Stimulated activated CD4-positive, alpha-beta T cell treated with anti-CD3 and anti-CD28 coated beads, Interleukin-12 subunit alpha, Interleukin-12 subunit beta, amount 100 ng/mL, for 48 hours (primary cell): ENCODE measurements at regions not wholly inside any gene's neighbourhood (a gene's known extent, or its start where the extent isn't known, plus 50 kb on each side); places are given as distances from the start of the nearest gene placed in this dataset.

Source experiments
- DNase-seq, 3 donors: peaks; one replicate each; pipeline ENCODE4 v3.0.0-alpha.2; 2020; ENCODE audit warnings: low read depth in 2 of 3, low spot score in 1 of 3

GRCh38 chr20:52785679-52786078 is 186.5 kb upstream of the TSHZ2 start:
- no peak for DNase-seq

- peak; percentile 6 to 26 (median 12) for DNase-seq
Observed at GRCh38 chr20:52783769-52784168, 188.4 kb upstream of the TSHZ2 start.

- DNase-seq, result no peak
Observed at GRCh38 chr20:52780462-52780861, 191.7 kb upstream of the TSHZ2 start.

GRCh38 chr20:52779125-52779524 is 193.0 kb upstream of the TSHZ2 start:
- DNase-seq, result no peak

- DNase-seq, result no peak
Observed at GRCh38 chr20:52777171-52777570, 195.0 kb upstream of the TSHZ2 start.

- DNase-seq, result no peak
Observed at GRCh38 chr20:52775786-52776185, 196.4 kb upstream of the TSHZ2 start.

- DNase-seq, result no peak
Observed at GRCh38 chr20:52768694-52769093, 203.5 kb upstream of the TSHZ2 start.

- DNase-seq, result no peak
Observed at GRCh38 chr20:52766645-52767435, 205.3 kb upstream of the TSHZ2 start.

GRCh38 chr20:52763321-52763853 is 208.8 kb upstream of the TSHZ2 start:
- DNase-seq, result no peak

GRCh38 chr20:52761867-52762266 is 210.3 kb upstream of the TSHZ2 start:
- no peak for DNase-seq

GRCh38 chr20:52760791-52761190 is 211.4 kb upstream of the TSHZ2 start:
- DNase-seq, result no peak

GRCh38 chr20:52757411-52757810 is 214.7 kb upstream of the TSHZ2 start:
- DNase-seq, result no peak

GRCh38 chr20:52755744-52756143 is 216.4 kb upstream of the TSHZ2 start:
- no peak for DNase-seq

- no peak for DNase-seq
Observed at GRCh38 chr20:52754366-52754765, 217.8 kb upstream of the TSHZ2 start.

- no peak for DNase-seq
Observed at GRCh38 chr20:52752023-52752422, 220.1 kb upstream of the TSHZ2 start.

GRCh38 chr20:52751571-52751970 is 220.6 kb upstream of the TSHZ2 start:
- DNase-seq, result no peak

GRCh38 chr20:52749938-52750337 is 222.2 kb upstream of the TSHZ2 start:
- DNase-seq, result no peak

GRCh38 chr20:52748990-52749389 is 223.2 kb upstream of the TSHZ2 start:
- DNase-seq, result no peak

GRCh38 chr20:52748285-52748932 is 223.7 kb upstream of the TSHZ2 start:
- DNase-seq, result no peak

GRCh38 chr20:52747845-52748284 is 224.3 kb upstream of the TSHZ2 start:
- no peak for DNase-seq

- no peak for DNase-seq
Observed at GRCh38 chr20:52746770-52747169, 225.4 kb upstream of the TSHZ2 start.

GRCh38 chr20:52746190-52746589 is 226.0 kb upstream of the TSHZ2 start:
- no peak for DNase-seq
